HCT116 (cell line): ENCODE measurements at regions not wholly inside any gene's neighbourhood (a gene's known extent, or its start where the extent isn't known, plus 50 kb on each side); places are given as distances from the start of the nearest gene placed in this dataset.

Source experiments
- ATAC-seq: fragments of 200-7000 bp; cut with Tn5 transposase; 2 replicates; pipeline ENCODE4 v1.9.1; 2020; ENCODE audit warnings: mild to moderate bottlenecking, moderate library complexity
- BruUV-seq: library from RNA; stranded (reverse); fragments of 400-500 nt; replicated peaks from 2 replicates; lab custom pipeline; 2021; lab: Mats Ljungman, UMichigan
- CTCF ChIA-PET: fragments of 300-600 bp; sonication (Branson Sonifier 250); formaldehyde crosslinking; loops from one replicate; lab custom pipeline; 2021; ENCODE audit warnings: antibody characterized with exemption; lab: Charles Lee
- POLR2A ChIA-PET: fragments of 300-600, 350-600 bp; sonication (Branson Sonifier 250); formaldehyde crosslinking; loops from one replicate; lab custom pipeline; 2021; ENCODE audit warnings: antibody characterized with exemption; lab: Charles Lee
- RAD21 ChIA-PET, 2 experiments: fragments of 300-600 bp; sonication (Branson Sonifier 250); formaldehyde crosslinking; loops; one replicate each; lab custom pipeline; 2023; ENCODE audit warnings: low total read pairs in 2 of 2; ENCODE audit not compliant: uncharacterized antibody in 2 of 2, unreplicated experiment in 2 of 2, low non-redundant PET in 1 of 2; lab: Charles Lee
- DNase-seq: peaks from one replicate; pipeline ENCODE4 v3.0.0-alpha.2; 2010; ENCODE audit warnings: low read depth, low spot score
- H2AFZ ChIP-seq: fragments of 200-600 bp; shearing (Covaris generic), sonication (generic); 2 replicates; pipeline ENCODE4 v1.6.1; 2017; ENCODE audit warnings: low read depth, mixed run types, mixed read lengths, antibody characterized with exemption, low read length; ENCODE audit not compliant: poor library complexity, severe bottlenecking
- H3K27ac ChIP-seq: 2 replicates; pipeline ENCODE4 v1.5.1; 2012; ENCODE audit warnings: low read depth, low read length
- H3K27me3 ChIP-seq: fragments of 200-600 bp; sonication (generic); 2 replicates; pipeline ENCODE4 v1.6.1; 2016; ENCODE audit warnings: mixed run types, low read length, mixed read lengths; ENCODE audit not compliant: insufficient read depth
- H3K36me3 ChIP-seq, 2 experiments: fragments of 200-500 bp in 1 of 2; fragments of 200-600 bp in 1 of 2; sonication (Bioruptor generic) in 1 of 2; sonication (generic) in 1 of 2; 2 replicates each; pipeline versions ENCODE4 v1.5.1 to v1.6.1; 2014 to 2016; ENCODE audit warnings: low read length in 2 of 2, inconsistent platforms in 1 of 2, mixed read lengths in 1 of 2, mixed run types in 1 of 2; ENCODE audit not compliant: insufficient read depth in 2 of 2, control insufficient read depth in 1 of 2
- H3K4me1 ChIP-seq, 2 experiments: fragments of 200-600 bp in 1 of 2; sonication (generic) in 1 of 2; 2 replicates each; pipeline versions ENCODE4 v1.5.1 to v1.6.1; 2012 to 2017; ENCODE audit warnings: low read length in 2 of 2, inconsistent platforms in 1 of 2, mild to moderate bottlenecking in 1 of 2, mixed read lengths in 1 of 2, mixed run types in 1 of 2, moderate library complexity in 1 of 2; ENCODE audit not compliant: insufficient read depth in 2 of 2, control insufficient read depth in 1 of 2
- H3K4me2 ChIP-seq: fragments of 200-600 bp; sonication (generic); 2 replicates; pipeline ENCODE4 v1.6.1; 2017; ENCODE audit warnings: mixed run types, low read length, mixed read lengths
- H3K4me3 ChIP-seq, 2 experiments: fragments of 200-600 bp in 1 of 2; sonication (generic) in 1 of 2; replicated peaks in 1 of 2; 2 replicates each; pipeline ENCODE4 v1.5.1; 2011 to 2016; ENCODE audit warnings: low read length in 2 of 2, control low read depth in 1 of 2, low read depth in 1 of 2, mild to moderate bottlenecking in 1 of 2, mixed read lengths in 1 of 2, mixed run types in 1 of 2
- H3K79me2 ChIP-seq: fragments of 200-600 bp; sonication (generic); 2 replicates; pipeline ENCODE4 v1.6.1; 2017; ENCODE audit warnings: mild to moderate bottlenecking, mixed run types, low read length, moderate library complexity, mixed read lengths; ENCODE audit not compliant: insufficient read depth
- H3K9ac ChIP-seq: fragments of 200-600 bp; sonication (generic); 2 replicates; pipeline ENCODE4 v1.6.1; 2016; ENCODE audit warnings: low read length, mixed read lengths
- H3K9me2 ChIP-seq: fragments of 200-600 bp; sonication (generic), shearing (Covaris generic); 2 replicates; pipeline ENCODE4 v1.6.1; 2017; ENCODE audit warnings: mixed run types, mild to moderate bottlenecking, moderate library complexity; ENCODE audit not compliant: insufficient read depth
- H3K9me3 ChIP-seq, 2 experiments: fragments of 200-500 bp in 1 of 2; fragments of 200-600 bp in 1 of 2; sonication (Bioruptor generic) in 1 of 2; sonication (generic) in 1 of 2; 2 replicates each; pipeline ENCODE4 v1.6.1; 2014 to 2017; ENCODE audit warnings: low read length in 2 of 2, mixed read lengths in 2 of 2, inconsistent platforms in 1 of 2, low read depth in 1 of 2, mild to moderate bottlenecking in 1 of 2, mixed run types in 1 of 2, moderate library complexity in 1 of 2; ENCODE audit not compliant: control insufficient read depth in 1 of 2, insufficient read depth in 1 of 2
- H4K20me1 ChIP-seq: fragments of 200-600 bp; sonication (generic), shearing (Covaris generic); 2 replicates; pipeline ENCODE4 v1.6.1; 2017; ENCODE audit warnings: mixed run types, mild to moderate bottlenecking, moderate library complexity; ENCODE audit not compliant: insufficient read depth
- ELF1 ChIP-seq: IDR thresholded peaks from 2 replicates; pipeline ENCODE4 v1.6.1; 2012; ENCODE audit warnings: low read depth, borderline replicate concordance
- JUND ChIP-seq: IDR thresholded peaks from 2 replicates; pipeline ENCODE4 v1.6.1; 2012
- POLR2A ChIP-seq: IDR thresholded peaks from 2 replicates; pipeline ENCODE4 v1.7.0; 2011; ENCODE audit warnings: borderline replicate concordance; ENCODE audit not compliant: insufficient read depth, insufficient read length; ENCODE audit errors: extremely low read depth
- POLR2AphosphoS5 ChIP-seq: IDR thresholded peaks from 2 replicates; pipeline ENCODE4 v1.6.1; 2011; ENCODE audit warnings: mild to moderate bottlenecking, low read depth, low read length, moderate library complexity
- RAD21 ChIP-seq: IDR thresholded peaks from 2 replicates; pipeline ENCODE4 v1.6.1; 2012; ENCODE audit warnings: low read depth, mild to moderate bottlenecking
- SIN3A ChIP-seq: IDR thresholded peaks from 2 replicates; pipeline ENCODE4 v1.6.1; 2012; ENCODE audit warnings: low read depth
- SP1 ChIP-seq: IDR thresholded peaks from 2 replicates; pipeline ENCODE4 v1.6.1; 2012; ENCODE audit warnings: low read depth
- TCF7L2 ChIP-seq: IDR thresholded peaks from 2 replicates; pipeline ENCODE4 v1.7.0; 2011; ENCODE audit warnings: borderline replicate concordance, inconsistent platforms; ENCODE audit not compliant: insufficient read depth, insufficient read length; ENCODE audit errors: extremely low read depth
- YY1 ChIP-seq: IDR thresholded peaks from 2 replicates; pipeline ENCODE4 v1.6.1; 2011; ENCODE audit warnings: low read length, low read depth, moderate library complexity, mild to moderate bottlenecking; ENCODE audit not compliant: insufficient replicate concordance; ENCODE audit errors: extremely low read depth
- ZFX ChIP-seq: fragments of 450-650 bp; IDR thresholded peaks from 2 replicates; pipeline ENCODE4 v1.6.1; 2017
- intact Hi-C: fragments of 100-400 bp; cut with micrococcal nuclease; formaldehyde crosslinking; loops from 2 replicates; pipeline ENCODE4 v1.10.0; 2022
- TF ChIP-seq, protein P1 (sequence below): IDR thresholded peaks from 2 replicates; pipeline ENCODE4 v1.6.1; 2012; ENCODE audit warnings: low read depth
- TF ChIP-seq, protein P2 (sequence below): IDR thresholded peaks from 2 replicates; pipeline ENCODE4 v1.6.1; 2011; ENCODE audit warnings: mild to moderate bottlenecking, low read length, moderate library complexity; ENCODE audit not compliant: insufficient replicate concordance; ENCODE audit errors: extremely low read depth
- TF ChIP-seq, protein P3 (sequence below): IDR thresholded peaks from 2 replicates; pipeline ENCODE4 v1.6.1; 2012

DNA sequence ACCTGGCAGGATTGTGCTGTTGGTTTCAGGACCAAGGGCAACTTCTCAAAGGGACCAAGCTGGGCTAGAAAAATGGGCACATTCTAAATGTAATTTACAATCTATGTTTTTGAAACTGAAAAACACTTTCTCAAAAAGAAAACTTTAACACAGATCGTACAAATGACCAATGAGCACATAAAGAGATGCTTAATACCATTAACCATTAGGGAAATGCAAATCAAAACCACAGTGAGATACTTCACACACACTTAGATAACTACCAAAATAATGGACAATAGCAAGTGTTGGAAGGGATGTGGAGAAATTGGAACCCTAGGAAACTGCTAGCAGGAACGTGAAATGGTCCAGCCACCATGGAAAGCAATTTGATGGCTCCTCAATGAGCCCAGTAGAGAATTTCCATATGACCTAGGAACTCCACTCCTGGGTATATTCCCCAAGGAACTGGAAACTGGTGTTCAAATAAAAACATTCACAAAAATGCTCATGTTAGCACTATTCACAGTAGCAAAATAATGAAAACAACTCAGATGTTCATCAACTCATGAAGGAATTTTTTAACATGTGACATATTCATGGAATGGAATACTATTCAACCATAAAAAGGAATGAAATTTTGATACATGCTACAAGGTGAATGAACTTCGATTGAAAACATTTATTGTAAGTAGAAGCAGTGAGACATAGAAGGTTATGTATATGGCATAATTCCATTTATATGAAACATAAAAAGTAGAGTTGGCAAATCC is 288.3 kb upstream of the NR2F2 start:
- ChIA-PET RAD21 (no interaction called here), CTCF (interaction anchor here (1.9 kb wide), 1 partner anchor 11 kb away, joined by 4 read pairs; no protein-coding TSS in a partner anchor), POLR2A (no interaction called here)
- 0 out of 4 replicates have a peak, but pooled peaks cover 0 to 2% of the 10 kb centered on the region in 2 experiments for H3K4me1 ChIP-seq
- BruUV-seq = no TSS peak
- H3K9me2 ChIP-seq = no peaks in the 10 kb centered on the region
- TF ChIP-seq POLR2A (no peak), ELF1 (no peak)
- TF ChIP-seq, protein P1, sequence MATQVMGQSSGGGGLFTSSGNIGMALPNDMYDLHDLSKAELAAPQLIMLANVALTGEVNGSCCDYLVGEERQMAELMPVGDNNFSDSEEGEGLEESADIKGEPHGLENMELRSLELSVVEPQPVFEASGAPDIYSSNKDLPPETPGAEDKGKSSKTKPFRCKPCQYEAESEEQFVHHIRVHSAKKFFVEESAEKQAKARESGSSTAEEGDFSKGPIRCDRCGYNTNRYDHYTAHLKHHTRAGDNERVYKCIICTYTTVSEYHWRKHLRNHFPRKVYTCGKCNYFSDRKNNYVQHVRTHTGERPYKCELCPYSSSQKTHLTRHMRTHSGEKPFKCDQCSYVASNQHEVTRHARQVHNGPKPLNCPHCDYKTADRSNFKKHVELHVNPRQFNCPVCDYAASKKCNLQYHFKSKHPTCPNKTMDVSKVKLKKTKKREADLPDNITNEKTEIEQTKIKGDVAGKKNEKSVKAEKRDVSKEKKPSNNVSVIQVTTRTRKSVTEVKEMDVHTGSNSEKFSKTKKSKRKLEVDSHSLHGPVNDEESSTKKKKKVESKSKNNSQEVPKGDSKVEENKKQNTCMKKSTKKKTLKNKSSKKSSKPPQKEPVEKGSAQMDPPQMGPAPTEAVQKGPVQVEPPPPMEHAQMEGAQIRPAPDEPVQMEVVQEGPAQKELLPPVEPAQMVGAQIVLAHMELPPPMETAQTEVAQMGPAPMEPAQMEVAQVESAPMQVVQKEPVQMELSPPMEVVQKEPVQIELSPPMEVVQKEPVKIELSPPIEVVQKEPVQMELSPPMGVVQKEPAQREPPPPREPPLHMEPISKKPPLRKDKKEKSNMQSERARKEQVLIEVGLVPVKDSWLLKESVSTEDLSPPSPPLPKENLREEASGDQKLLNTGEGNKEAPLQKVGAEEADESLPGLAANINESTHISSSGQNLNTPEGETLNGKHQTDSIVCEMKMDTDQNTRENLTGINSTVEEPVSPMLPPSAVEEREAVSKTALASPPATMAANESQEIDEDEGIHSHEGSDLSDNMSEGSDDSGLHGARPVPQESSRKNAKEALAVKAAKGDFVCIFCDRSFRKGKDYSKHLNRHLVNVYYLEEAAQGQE = no peak
- H3K4me3 ChIP-seq = no peak overlapping the region
- intact Hi-C loops = no loop called here
- H3K4me2 ChIP-seq = no peak overlapping the region
- no peak overlapping the region for H2AFZ ChIP-seq
- DNase-seq (no peak), ATAC-seq (no peak)
- H4K20me1 ChIP-seq = no peaks in the 10 kb centered on the region
- no peaks in the 10 kb centered on the region for H3K9me3 ChIP-seq
- H3K79me2 ChIP-seq = no peaks in the 10 kb centered on the region
- no peaks in the 10 kb centered on the region for H3K36me3 ChIP-seq
- H3K27me3 ChIP-seq = no peaks in the 10 kb centered on the region
- no peak overlapping the region for H3K9ac ChIP-seq
- H3K27ac ChIP-seq = no peak overlapping the region

DNA sequence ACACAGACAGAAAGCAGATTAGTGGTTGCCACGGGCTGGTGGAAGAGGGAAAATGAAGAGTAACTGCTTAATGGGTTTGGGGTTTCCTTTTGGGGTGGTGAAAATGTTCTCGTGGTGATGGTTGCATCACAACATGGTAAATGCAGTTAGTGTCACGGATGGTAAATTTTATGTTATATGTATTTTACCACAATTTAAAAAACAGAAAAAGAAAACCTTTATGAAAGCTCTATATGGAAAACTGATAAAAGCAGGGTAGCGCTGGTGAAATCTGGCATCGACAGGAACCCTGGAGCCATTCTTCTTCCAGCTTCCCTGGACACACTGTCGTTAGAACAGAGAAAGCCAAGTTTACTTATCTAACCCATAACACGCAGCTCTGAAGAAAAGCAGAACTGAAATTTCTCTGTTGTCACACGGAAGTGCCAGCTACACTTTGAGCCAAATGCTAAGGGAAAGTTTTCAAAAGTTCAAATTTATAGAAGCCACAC is 287.7 kb upstream of the NR2F2 start:
- H3K9me2 ChIP-seq = no peaks in the 10 kb centered on the region
- H3K9ac ChIP-seq = no peak overlapping the region
- H4K20me1 ChIP-seq = no peaks in the 10 kb centered on the region
- no peaks in the 10 kb centered on the region for H3K79me2 ChIP-seq
- H3K4me3 ChIP-seq = no peak overlapping the region
- BruUV-seq = no TSS peak
- POLR2A ChIA-PET = no interaction called here
- ATAC-seq (no peak), DNase-seq (no peak)
- H3K27me3 ChIP-seq = no peaks in the 10 kb centered on the region
- CTCF ChIA-PET = interaction anchor here (1.9 kb wide), 1 partner anchor 11 kb away, joined by 4 read pairs; no protein-coding TSS in a partner anchor
- intact Hi-C loops = no loop called here
- H3K4me2 ChIP-seq = no peak overlapping the region
- RAD21 ChIA-PET = no interaction called here
- no peaks in the 10 kb centered on the region for H3K36me3 ChIP-seq
- no peak overlapping the region for H3K27ac ChIP-seq
- H3K4me1 ChIP-seq = peaks cover 0 to 5% of the 10 kb centered on the region in 2 experiments; a peak in 1 of 4 replicates
- no peaks in the 10 kb centered on the region for H3K9me3 ChIP-seq
- no peak overlapping the region for H2AFZ ChIP-seq
- no peak for TF ChIP-seq TCF7L2
- no peak for TF ChIP-seq POLR2AphosphoS5
- TF ChIP-seq YY1 = no peak
- no peak for TF ChIP-seq RAD21
- no peak for TF ChIP-seq SIN3A
- TF ChIP-seq, protein P2, sequence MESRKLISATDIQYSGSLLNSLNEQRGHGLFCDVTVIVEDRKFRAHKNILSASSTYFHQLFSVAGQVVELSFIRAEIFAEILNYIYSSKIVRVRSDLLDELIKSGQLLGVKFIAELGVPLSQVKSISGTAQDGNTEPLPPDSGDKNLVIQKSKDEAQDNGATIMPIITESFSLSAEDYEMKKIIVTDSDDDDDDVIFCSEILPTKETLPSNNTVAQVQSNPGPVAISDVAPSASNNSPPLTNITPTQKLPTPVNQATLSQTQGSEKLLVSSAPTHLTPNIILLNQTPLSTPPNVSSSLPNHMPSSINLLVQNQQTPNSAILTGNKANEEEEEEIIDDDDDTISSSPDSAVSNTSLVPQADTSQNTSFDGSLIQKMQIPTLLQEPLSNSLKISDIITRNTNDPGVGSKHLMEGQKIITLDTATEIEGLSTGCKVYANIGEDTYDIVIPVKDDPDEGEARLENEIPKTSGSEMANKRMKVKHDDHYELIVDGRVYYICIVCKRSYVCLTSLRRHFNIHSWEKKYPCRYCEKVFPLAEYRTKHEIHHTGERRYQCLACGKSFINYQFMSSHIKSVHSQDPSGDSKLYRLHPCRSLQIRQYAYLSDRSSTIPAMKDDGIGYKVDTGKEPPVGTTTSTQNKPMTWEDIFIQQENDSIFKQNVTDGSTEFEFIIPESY = no peak
- TF ChIP-seq JUND = no peak
- TF ChIP-seq, protein P3, sequence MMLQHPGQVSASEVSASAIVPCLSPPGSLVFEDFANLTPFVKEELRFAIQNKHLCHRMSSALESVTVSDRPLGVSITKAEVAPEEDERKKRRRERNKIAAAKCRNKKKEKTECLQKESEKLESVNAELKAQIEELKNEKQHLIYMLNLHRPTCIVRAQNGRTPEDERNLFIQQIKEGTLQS = no peak
- no peak for TF ChIP-seq ZFX
- no peak for TF ChIP-seq SP1
